ENCODE measurements at regions not wholly inside any gene's neighbourhood (a gene's known extent, or its start where the extent isn't known, plus 50 kb on each side); places are given as distances from the start of the nearest gene placed in this dataset.

GRCh38 chr18:43506935-43507334, 229.6 kb upstream of the SYT4 start:
- TF ChIP-seq CTCF (IDR thresholded peaks at IDR 0.05 in 2 of 3, conservative IDR thresholded peaks at IDR 0.05 in 1 of 3; ENCODE audit: borderline replicate concordance in 1 of 3, insufficient read depth in 1 of 3, low read depth in 2 of 3, low read length in 2 of 3) (no peak), EZH2 (IDR thresholded peaks at IDR 0.05) (no peak), POLR2A (IDR thresholded peaks at IDR 0.05; ENCODE audit: borderline replicate concordance, extremely low read depth, insufficient read depth, insufficient read length) (no peak), EGR1 (IDR thresholded peaks at IDR 0.05; ENCODE audit: low read depth) (no peak), CEBPB (IDR thresholded peaks at IDR 0.05; ENCODE audit: low read depth) (no peak)
- TF ChIP-seq, protein P1, sequence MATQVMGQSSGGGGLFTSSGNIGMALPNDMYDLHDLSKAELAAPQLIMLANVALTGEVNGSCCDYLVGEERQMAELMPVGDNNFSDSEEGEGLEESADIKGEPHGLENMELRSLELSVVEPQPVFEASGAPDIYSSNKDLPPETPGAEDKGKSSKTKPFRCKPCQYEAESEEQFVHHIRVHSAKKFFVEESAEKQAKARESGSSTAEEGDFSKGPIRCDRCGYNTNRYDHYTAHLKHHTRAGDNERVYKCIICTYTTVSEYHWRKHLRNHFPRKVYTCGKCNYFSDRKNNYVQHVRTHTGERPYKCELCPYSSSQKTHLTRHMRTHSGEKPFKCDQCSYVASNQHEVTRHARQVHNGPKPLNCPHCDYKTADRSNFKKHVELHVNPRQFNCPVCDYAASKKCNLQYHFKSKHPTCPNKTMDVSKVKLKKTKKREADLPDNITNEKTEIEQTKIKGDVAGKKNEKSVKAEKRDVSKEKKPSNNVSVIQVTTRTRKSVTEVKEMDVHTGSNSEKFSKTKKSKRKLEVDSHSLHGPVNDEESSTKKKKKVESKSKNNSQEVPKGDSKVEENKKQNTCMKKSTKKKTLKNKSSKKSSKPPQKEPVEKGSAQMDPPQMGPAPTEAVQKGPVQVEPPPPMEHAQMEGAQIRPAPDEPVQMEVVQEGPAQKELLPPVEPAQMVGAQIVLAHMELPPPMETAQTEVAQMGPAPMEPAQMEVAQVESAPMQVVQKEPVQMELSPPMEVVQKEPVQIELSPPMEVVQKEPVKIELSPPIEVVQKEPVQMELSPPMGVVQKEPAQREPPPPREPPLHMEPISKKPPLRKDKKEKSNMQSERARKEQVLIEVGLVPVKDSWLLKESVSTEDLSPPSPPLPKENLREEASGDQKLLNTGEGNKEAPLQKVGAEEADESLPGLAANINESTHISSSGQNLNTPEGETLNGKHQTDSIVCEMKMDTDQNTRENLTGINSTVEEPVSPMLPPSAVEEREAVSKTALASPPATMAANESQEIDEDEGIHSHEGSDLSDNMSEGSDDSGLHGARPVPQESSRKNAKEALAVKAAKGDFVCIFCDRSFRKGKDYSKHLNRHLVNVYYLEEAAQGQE (IDR thresholded peaks at IDR 0.05; ENCODE audit: low read depth): no peak

Data from HCT116 (cell line).